SIG-M5 treated with dmso at 0.1 percent for 504 hours (cell line): ENCODE measurements at regions not wholly inside any gene's neighbourhood (a gene's known extent, or its start where the extent isn't known, plus 50 kb on each side); places are given as distances from the start of the nearest gene placed in this dataset.

Experiments used
- DNase-seq: peaks from one replicate; lab custom pipeline; 2025; ENCODE audit not compliant: unreplicated experiment; lab: John Stamatoyannopoulos, UW

- DNase-seq, result no peak
Measured at GRCh38 chr18:60552948-60553347, 180.4 kb upstream of the MC4R start.

- DNase-seq, result no peak
Measured at GRCh38 chr18:60554967-60555366, 182.4 kb upstream of the MC4R start.

GRCh38 chr18:60555625-60556024 is 183.1 kb upstream of the MC4R start:
- DNase-seq, result no peak

GRCh38 chr18:60556326-60556725 is 183.8 kb upstream of the MC4R start:
- DNase-seq, result no peak

- no peak for DNase-seq
Measured at GRCh38 chr18:60560071-60560470, 187.5 kb upstream of the MC4R start.

GRCh38 chr18:60563082-60563481 is 190.5 kb upstream of the MC4R start:
- no peak for DNase-seq

- peak; percentile 31 for DNase-seq
Measured at GRCh38 chr18:60568220-60568619, 195.6 kb upstream of the MC4R start.

- DNase-seq, result no peak
Measured at GRCh38 chr18:60570172-60570571, 197.6 kb upstream of the MC4R start.

- no peak for DNase-seq
Measured at GRCh38 chr18:60577457-60577856, 204.9 kb upstream of the MC4R start.

- DNase-seq, result no peak
Measured at GRCh38 chr18:60585670-60586069, 213.1 kb upstream of the MC4R start.

GRCh38 chr18:60593249-60593648 is 220.7 kb upstream of the MC4R start:
- DNase-seq, result no peak

GRCh38 chr18:60596928-60597327 is 224.4 kb upstream of the MC4R start:
- no peak for DNase-seq

GRCh38 chr18:60599267-60599666 is 226.7 kb upstream of the MC4R start:
- no peak for DNase-seq

- DNase-seq, result no peak
Measured at GRCh38 chr18:60599995-60600394, 227.4 kb upstream of the MC4R start.

GRCh38 chr18:60601249-60601648 is 228.7 kb upstream of the MC4R start:
- no peak for DNase-seq

GRCh38 chr18:60623331-60623730 is 250.8 kb upstream of the MC4R start:
- no peak for DNase-seq

- DNase-seq, result no peak
Measured at GRCh38 chr18:60624207-60624606, 251.6 kb upstream of the MC4R start.

- no peak for DNase-seq
Measured at GRCh38 chr18:60639836-60640235, 267.3 kb upstream of the MC4R start.

GRCh38 chr18:60643009-60643408 is 270.4 kb upstream of the MC4R start:
- no peak for DNase-seq

GRCh38 chr18:60646725-60647124 is 274.1 kb upstream of the MC4R start:
- DNase-seq, result no peak

GRCh38 chr18:60649107-60649506 is 276.5 kb upstream of the MC4R start:
- no peak for DNase-seq

GRCh38 chr18:60649842-60650536 is 277.4 kb upstream of the MC4R start:
- DNase-seq, result no peak

- DNase-seq, result no peak
Measured at GRCh38 chr18:60654298-60654697, 281.7 kb upstream of the MC4R start.
